Putamen (tissue), 1 donor: ENCODE measurements at regions not wholly inside any gene's neighbourhood (a gene's known extent, or its start where the extent isn't known, plus 50 kb on each side); places are given as distances from the start of the nearest gene placed in this dataset.
"Not testable (repeated sequence)": the region's sequence is repeated elsewhere in the genome, so short reads cannot be mapped to it uniquely, and the experiment has no call there.

Experiments
- DNase-seq: peaks from one replicate; pipeline ENCODE4 v3.0.0-alpha.2; 2016; ENCODE audit warnings: low spot score

GRCh38 chr7:63105978-63106377 lies 892.7 kb upstream of the ZNF722 start:
- no peak for DNase-seq

GRCh38 chr7:63106506-63107388 lies 891.9 kb upstream of the ZNF722 start:
- no peak for DNase-seq

GRCh38 chr7:63111511-63111910 lies 887.1 kb upstream of the ZNF722 start:
- not testable (repeated sequence) for DNase-seq

GRCh38 chr7:63112764-63113712 lies 885.6 kb upstream of the ZNF722 start:
- no peak for DNase-seq

- no peak for DNase-seq
Measured at GRCh38 chr7:63113713-63114285, 884.9 kb upstream of the ZNF722 start.

GRCh38 chr7:63114371-63114985 lies 884.2 kb upstream of the ZNF722 start:
- DNase-seq: no peak
